Eye (tissue), 1 donor: ENCODE measurements at regions not wholly inside any gene's neighbourhood (a gene's known extent, or its start where the extent isn't known, plus 50 kb on each side); places are given as distances from the start of the nearest gene placed in this dataset.
A peak's percentile ranks its signal among the peaks of the same experiment; 100 is the strongest.
"Not testable (repeated sequence)": the region's sequence is repeated elsewhere in the genome, so short reads cannot be mapped to it uniquely, and the experiment has no call there.

Experiments
- DNase-seq: peaks from one replicate; pipeline ENCODE4 v3.0.0-alpha.2; 2015

DNA sequence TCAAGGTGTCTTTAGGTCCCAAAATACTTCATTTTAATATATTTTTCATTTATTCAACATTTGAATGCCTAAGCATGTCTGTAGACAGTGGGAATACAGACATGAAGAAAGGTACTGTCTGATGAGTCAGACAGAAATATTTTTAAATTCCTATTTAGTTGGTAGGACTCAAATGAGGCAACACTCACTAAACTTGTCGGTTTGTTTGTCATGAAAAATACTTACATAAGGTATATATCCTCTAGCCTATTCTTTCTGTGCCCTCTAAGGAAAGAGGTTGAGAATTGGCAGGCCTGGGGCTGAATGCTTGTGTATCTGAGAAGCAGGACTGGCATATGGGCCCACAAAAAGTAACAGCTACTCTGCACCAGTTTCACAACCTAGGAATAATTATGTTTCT lies 423.6 kb upstream of the MDFIC2 start:
- DNase-seq: no peak

DNA sequence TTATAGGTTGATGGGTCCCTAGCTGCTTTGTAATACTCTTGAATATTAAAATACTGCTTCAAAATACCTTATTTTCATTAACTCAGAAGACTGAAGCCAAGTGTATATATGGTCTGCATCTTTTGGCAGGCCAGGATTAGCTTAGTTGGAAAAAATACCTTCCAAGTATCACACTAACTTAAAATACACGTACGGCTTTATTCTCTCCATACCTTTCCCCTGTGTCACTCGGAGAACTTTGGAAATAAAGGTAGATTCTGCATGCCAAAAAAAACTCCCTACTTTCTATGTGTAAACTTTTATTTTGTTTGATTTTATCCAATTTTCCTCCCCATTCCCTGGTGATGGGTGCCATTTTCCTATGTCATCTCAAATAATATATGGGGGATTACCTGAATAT lies 422.3 kb upstream of the MDFIC2 start:
- DNase-seq: no peak

DNA sequence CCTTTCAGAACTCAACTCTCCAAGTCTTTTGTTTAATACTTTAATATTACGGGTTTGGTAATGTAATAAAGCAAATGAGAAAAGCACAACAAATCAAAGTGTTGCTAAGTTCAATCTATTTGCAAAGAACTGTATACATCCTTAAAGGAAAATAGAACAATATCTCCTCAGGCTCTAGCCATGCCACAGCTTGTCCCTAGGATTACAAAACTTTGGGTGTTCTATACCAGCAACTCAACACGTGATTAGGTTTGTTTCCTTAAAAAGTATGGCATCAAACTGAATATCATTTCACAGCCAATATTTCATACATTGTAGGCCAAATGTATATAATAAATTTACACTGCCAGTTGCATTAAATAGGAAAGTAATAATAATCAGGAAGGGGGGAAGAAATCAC lies 418.6 kb upstream of the MDFIC2 start:
- DNase-seq: no peak

DNA sequence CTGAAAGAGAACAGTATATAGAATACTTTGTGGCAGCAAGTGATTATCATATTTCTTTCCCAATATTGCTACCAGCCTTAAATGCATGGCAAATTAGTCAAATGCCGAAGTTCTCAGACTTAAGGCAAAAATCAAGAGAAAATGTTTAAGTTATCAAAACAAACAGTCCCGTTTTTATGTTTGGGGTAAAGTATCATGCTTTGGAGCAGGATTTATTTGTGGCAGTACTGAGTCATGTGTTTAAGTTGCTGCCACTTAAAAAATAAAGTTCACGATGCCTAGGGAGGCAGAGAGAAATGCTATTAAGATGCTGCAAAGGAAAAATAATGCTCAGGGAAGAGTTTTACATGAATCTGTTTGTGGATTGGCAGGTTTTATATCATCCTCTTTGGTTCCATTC lies 417.4 kb upstream of the MDFIC2 start:
- DNase-seq: no peak

DNA sequence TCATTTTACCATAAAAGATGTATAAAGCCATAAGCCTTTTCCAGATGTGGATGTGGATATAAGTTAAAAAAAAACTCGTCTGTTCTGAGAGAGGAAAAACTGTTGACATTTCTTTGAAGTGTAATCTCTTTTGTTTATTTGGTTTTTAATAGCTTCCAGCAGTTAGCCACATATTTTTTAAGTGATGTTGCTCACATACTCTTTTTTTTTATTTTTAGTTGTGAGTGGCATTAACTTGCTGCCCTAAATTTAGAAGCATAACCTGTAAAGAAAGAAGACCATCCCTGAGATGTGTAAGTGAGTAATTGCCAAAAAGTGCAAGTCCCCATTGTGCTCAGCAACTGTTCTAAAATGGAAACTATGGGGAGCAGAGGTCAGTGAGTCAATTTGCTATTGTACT lies 415.9 kb upstream of the MDFIC2 start:
- peak; percentile 9 for DNase-seq

DNA sequence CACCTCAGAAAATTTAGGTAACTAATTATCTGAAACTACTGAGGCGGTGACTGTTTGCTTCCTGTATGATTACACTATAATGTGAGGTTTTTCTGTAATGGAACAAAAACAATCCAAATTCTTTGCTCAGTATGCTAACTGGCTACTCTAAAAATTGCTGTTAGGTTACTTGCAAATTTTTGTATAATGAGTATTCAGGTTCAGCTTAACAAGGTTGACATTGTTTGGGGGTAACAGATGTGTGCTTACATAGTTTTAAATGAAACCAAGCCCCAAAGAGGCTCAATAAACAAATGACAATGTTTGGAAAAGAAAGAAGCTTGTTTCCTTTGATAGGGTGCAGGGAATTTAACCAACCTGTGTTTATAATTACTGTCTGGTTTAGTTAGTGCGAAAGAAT lies 414.5 kb upstream of the MDFIC2 start:
- DNase-seq: no peak

DNA sequence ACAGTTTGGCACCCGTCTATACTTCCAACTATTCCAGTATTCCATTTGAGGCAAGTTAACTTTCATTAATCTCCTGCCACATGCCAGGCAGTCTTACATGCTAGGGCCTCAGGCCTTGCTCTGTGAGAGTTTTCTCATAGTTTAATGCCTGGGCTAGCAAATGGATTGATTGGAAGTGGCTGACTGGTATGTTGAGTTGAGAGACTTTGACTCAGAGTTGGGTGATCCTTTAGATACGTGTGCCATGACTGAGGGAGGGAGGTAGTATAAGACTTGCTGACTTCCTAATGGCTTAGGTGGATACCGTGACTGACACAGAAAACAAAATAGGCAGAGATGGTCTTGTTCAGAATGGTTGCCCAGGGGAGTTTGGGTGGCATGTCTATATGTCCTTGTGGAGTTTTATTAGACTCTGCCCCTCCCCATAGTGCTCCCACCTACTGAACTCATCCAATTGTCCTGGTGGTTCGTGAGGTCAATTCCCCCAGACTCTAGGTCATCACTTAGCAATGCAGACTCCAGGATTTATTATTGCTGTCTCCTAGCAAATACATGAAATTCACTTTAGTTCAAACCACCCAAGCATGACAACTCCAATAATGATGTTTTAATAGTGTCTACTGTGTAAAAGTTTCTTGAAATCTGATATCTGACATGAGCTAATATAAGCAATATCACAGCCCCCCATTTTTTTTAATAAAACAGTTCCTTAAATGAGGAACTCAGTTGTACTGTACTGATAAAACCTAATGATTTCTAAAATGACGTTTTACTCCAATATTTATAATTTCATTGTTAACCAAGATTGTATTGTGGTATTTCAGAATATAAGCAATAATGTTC lies 413.9 kb upstream of the MDFIC2 start:
- DNase-seq: peak; percentile 50

DNA sequence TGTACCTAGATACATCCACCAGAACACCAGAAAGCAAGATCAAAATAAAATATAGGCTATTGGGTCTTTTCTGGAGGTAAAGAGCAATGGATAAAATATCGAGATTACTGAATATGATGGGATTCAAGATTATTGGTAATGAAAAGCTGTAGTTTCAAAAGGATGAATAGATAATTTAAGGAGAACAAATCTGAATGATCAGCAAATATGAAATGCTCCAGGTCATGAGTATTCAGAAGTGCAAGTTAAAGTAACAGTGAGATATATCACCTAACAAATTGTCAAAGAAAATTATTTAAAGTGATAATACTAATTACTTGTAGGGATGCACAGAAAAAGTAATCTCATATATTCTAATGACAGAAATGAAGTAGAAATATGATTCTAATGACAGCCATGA lies 409.6 kb upstream of the MDFIC2 start:
- DNase-seq: no peak

DNA sequence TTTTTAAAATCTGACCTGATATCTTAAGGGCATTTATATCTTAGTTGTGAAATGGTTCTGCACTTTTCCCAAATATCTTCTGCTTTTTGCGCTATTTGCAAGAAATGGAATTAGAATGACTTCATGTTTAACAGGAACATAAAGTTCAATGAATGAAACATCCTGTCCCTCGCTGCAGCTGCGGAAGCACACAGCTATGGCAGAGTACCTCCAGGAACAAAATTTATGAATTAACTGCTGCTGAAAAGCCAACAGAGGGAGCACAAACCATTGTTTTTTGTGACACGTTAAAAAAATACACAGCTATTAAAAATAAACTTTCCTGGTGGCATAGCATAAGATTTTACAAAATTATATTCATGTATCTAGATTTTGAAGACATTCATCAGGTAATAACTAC lies 404.4 kb upstream of the MDFIC2 start:
- DNase-seq: peak; percentile 20

DNA sequence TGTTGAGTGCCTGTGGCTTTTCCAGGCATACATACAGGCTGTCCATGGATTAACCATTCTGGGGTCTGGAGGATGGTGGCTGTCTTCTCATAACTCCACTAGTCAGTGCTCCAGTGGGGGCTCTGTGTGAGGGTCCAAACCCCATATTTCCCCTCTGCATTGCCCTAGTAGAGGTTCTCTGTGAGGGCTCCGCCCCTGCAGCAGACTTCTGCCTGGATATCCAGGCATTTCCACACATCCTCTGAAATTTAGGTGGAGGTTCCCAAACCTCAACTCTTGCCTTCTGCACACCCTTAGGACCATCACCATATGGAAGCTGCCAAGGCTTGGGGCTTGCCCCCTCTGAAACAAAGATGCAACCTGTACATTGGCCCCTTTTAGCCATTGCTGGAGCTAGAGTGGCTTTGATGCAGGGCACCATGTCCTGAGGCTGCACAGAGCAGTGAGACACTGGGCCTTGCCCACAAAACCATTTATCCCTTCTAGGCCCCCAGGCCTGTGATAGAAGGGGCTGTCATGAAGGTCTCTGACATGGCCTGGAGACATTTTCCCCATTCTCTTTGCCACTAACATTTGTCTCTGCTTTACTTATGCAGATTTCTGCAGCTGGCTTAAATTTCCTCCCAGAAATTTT lies 400.1 kb upstream of the MDFIC2 start:
- DNase-seq: no peak

DNA sequence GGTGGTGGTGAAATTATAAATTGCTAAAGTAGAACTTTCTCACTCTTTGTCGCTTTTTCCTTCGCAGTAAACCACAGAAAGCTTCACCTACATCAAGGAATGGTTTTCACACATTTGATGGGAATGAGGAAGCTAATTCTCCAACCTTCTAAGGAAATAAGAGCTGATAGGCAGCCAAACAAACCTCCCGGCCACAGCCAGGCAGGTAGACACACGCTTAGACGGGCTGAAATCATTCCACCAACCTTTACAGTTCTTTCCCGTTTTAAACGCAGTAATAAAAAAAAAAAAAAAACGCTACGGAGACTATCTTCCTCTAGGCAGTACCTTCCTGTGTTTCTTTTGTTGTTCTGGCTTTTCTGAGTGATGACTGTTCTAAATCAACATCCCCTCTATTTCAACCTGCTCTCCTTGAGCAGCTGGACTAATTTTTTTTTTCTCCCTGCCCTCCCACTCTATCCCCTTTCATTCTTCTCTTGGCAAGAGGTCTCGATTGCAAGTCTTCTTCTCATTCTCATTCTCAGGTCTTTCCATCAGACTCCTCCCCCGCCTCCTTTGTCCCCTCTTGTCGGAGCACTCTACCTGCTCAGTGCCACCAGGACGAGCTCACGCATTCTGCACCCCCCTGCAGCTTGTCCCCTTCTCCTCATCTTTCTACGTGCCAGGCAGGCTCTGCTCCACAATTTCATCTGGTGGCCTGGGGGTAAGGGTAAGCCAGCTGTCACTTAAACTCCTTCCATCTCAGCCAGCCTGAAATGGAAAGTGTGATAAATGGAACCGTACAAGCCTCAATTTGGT lies 391.1 kb upstream of the MDFIC2 start:
- no peak for DNase-seq

DNA sequence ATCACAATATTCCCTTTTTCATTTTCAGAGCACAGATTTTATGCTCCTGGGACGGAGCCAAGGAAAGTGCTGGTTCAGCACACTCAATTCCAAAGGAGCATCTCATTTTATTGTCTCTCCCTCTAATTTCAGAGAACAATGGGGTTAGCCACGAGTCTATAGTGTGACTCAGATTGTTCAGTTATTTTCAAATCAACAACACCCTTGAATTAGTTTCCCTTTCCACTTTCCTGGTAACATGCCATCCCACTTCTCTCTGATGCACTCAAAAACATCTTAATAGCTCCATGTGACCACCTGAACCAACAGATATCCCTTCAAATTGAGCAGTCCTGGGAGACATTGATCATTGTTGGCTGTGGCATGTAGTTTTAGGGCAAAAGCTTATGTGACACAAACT lies 389.7 kb upstream of the MDFIC2 start:
- no peak for DNase-seq

DNA sequence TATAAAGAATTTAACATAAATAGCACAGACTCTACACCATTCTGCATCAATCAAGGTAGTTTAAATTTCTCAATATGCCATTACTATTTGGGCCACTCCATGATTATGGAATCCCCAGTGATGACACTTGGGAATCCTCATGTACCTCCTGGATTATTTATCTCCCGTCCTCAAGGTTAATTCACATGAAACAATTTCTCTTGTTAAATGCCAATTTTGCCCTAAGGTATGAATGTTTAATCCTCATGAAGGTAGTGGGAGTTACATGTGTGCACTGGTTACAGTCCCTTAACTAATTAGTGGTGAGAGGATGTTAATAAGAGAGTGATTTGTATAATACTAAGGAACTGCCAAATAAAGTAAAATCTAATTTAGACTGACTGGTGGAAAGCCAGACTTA lies 372.3 kb upstream of the MDFIC2 start:
- no peak for DNase-seq

DNA sequence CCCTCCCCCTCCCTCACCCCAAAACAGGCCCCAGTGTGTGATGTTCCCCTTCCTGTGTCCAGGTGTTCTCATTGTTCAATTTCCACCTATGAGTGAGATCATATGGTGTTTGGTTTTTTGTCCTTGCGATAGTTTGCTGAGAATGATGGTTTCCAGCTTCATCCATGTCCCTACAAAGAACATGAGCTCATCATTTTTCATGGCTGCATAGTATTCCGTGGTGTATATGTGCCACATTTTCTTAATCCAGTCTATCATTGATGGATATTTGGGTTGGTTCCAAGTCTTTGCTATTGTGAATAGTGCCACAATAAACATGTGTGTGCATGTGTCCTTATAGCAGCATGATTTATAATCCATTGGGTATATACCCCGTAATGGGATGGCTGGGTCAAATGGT lies 363.4 kb upstream of the MDFIC2 start:
- not testable (repeated sequence) for DNase-seq

DNA sequence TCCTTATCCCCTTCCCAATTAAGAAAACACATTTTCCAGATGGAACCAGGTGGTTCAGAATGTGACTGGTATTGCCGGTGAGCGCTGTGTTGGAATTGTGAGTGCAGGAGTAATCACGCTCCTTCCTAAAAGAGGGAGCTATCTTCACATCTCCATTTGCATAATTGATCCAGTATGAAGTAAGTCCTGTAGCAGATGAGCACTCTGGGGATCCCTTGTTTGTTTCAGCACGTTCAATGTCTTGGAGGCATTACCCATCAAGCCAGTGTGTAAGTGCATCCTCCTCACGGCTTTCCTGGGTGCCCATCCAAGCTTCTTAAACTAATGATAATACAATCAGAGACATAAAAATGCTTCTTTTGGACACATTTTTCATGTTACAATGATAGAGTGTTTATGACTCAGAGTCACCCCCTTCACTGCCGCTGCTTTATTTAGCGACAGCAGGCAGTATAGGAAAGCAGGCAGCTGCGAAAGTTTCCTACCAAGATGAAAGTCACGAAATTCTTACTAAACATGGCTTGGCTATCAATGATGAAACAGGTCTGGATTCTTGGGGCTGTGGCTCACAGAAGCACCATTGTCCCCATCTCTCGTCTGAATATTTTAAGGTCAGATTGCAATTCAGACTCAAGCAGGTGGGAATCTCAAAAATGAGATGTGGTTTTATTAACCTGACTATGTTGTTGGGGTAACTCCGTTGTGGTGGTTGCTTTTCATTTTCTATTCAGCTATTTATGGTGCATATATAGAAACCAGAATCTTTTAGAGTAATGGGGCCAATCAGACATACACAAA lies 346.3 kb upstream of the MDFIC2 start:
- no peak for DNase-seq

DNA sequence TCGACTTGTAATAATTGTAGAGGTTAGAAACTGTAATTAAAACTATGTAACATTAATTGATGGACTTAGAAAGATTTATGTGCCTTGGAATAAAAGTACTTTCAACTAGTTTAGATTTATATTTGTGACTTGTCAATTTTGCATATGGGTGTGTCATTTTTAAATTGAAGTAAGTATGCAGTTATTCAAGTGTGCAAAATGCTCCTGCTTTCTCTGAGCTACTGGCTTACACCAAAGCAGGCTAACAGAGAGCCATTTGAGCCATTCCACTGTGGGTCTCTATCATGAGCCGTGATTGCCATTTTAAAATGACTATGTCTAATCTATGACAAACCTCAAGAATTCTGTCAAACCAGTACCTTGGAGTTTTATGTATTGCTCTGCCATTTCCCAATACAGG lies 345.0 kb upstream of the MDFIC2 start:
- DNase-seq: no peak

DNA sequence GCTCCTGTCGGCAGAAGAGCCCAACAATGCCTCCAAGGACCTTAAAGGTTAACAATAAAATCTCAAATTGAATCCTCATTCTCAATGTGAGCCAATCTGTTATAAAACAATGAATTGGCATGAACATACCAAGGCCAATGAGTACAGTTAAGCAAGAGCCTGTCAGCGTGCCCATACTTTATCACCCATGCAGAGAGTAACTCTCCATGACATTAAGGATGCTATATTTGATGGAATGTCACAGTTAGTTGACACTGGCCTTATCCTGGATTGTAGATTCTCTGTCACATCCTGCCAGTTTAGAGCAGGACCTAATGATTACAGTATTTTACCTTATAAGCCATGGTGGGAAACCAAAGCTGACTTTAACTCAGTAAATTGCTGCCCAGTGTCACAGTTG lies 335.4 kb upstream of the MDFIC2 start:
- DNase-seq: no peak

DNA sequence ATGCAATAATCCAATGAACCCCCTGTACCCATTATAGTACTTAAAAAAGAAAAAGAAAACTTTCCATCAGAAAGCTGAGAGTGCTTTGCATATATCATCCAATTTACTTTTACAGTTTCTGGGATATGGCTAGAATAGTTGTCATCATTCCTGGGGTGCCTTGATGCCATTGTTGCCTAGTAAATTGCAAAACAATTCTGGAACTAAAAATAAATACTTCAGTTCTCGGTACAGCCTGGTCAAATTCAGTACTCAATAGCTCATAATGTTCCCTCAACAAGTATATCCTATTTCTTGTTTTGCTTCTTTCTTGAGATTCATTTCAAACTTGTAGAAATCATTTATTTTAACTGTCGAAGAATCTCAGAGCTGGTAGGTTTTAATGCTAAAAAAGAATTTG lies 334.7 kb upstream of the MDFIC2 start:
- DNase-seq: peak; percentile 4

DNA sequence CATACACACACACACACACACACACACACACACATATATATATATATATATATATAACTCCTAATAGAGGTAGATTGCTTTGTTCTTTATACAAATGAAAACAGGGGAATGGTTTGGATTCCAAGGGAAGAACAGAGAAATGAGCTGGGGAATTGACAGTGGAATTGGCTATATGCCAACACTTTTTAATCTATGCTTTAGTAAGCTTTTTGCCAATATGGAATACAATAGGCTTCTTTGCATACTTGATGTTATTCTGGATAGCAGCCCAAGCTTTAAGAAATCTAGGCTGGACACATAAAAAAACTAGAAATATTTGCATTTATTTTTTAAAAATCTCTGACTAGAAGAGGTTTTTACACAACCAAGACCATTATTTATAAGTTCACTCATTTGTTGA lies 334.2 kb upstream of the MDFIC2 start:
- peak; percentile 4 for DNase-seq

DNA sequence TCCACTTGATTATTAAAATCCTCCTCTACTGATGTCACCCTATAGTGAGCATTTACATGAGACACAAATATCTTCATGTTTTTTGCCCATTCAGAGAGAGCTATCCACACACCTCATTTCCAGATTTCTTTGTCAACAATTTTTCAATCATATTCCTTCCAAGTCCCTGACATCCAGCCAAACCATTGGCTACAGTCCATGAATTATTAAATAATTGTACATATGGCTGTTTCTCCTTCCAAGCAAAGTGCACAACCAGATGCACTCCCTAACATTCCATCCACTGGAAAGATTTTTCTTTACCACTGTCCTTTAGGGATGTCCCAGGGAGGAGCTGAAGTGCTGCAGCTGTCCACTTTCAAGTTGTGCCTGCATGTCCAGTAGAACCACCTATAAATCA lies 328.0 kb upstream of the MDFIC2 start:
- DNase-seq: peak; percentile 19

DNA sequence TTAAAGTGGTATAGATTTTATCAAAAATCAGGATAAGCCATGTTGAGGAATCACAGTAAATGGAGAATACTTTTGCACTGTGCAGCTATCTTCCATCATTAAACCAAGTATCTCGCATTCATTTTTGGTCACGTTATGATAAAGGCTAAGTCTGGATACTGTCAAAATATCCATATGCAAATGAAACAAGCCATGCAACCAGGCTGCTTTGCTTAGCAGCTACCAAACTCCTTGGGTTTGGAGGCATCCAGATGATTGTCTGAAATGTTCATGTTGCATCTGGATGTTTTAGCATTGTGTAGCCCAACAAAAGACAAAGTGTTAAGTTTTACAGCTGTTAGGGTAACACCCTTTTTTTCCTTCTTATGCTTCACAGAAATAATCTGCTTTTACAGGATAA lies 322.9 kb upstream of the MDFIC2 start:
- DNase-seq: no peak

DNA sequence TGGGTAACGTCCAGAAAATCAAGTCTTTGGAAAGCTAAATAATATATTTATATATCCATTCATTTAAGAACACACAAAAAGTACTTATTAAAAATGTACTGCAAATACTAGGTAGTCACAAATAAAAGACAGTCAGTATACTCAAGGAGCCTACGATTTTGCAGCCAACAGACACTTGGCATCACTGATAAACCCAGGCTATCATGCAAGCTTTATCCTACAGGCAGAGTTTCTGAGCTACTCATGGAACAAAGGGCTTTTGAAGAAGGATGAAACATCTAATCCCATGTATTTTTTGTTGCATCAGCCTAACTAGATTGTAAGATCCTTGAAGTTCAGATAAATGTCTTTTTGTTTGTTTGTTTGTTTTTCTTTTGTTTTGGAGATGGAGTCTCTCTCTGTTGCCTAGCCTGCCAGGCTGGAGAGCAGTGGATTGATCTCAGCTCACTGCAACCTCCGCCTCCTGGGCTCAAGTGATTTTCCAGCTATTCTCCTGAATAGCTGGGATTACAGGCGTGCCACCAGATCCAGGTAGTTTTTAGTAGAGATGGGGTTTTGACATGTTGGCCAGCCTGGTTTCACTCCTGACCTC lies 319.4 kb upstream of the MDFIC2 start:
- DNase-seq: no peak

DNA sequence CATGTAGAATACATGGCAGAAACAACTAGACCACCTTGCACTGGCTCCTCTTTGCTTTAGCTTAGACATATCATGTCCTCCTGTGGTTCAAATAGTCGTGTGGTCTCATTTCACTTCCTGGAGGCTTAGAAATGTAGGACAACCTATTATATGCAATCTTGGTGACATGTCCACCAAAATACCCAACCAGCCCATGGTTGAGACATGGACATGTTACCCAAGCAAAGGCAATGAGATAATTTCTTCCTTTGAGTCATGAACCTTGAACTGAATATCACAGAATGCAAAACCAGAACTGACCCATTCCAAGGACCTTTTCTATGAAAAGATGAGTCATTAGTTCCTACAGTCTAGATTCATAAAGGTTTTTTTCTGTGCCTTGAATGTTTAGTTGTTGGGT lies 309.0 kb upstream of the MDFIC2 start:
- DNase-seq: no peak
